Prostate gland (tissue), 2 donors: ENCODE measurements at regions not wholly inside any gene's neighbourhood (a gene's known extent, or its start where the extent isn't known, plus 50 kb on each side); places are given as distances from the start of the nearest gene placed in this dataset.

Source experiments
- POLR2A ChIP-seq: fragments of 450-650 bp; IDR thresholded peaks from one replicate; pipeline ENCODE4 v1.6.1; 2016; ENCODE audit warnings: antibody characterized with exemption, mild to moderate bottlenecking
- TF ChIP-seq, protein P1 (sequence below), 4 experiments: fragments of 200-600 bp in 2 of 4; fragments of 450-650 bp in 2 of 4; sonication (generic) in 2 of 4; IDR thresholded peaks; 1 replicate in 3 of 4; 2 replicates in 1 of 4; pipeline ENCODE4 v1.5.1; 2016 to 2019; ENCODE audit warnings: antibody characterized with exemption in 4 of 4, mild to moderate bottlenecking in 2 of 4, moderate library complexity in 2 of 4

DNA sequence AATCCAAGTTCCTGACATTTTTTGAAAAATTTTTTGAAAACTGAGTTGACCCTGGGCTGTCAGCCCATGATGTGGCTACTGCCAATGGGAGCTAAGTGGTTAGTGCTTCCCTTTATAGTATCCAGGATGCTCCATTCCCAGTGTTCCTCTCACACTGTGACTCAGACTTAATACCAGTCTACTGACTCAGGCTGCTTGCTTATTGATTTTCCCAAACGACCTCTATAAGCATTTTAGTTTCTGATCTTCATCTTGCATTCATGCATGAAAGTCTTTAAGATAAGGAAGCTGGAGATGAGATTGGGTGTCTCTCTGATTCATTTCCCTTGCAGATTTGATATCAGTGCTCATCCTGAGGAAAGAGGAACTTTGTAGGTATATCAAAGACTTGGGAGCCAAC is 560.0 kb downstream of the TBC1D32 start:
- TF ChIP-seq, protein P1, sequence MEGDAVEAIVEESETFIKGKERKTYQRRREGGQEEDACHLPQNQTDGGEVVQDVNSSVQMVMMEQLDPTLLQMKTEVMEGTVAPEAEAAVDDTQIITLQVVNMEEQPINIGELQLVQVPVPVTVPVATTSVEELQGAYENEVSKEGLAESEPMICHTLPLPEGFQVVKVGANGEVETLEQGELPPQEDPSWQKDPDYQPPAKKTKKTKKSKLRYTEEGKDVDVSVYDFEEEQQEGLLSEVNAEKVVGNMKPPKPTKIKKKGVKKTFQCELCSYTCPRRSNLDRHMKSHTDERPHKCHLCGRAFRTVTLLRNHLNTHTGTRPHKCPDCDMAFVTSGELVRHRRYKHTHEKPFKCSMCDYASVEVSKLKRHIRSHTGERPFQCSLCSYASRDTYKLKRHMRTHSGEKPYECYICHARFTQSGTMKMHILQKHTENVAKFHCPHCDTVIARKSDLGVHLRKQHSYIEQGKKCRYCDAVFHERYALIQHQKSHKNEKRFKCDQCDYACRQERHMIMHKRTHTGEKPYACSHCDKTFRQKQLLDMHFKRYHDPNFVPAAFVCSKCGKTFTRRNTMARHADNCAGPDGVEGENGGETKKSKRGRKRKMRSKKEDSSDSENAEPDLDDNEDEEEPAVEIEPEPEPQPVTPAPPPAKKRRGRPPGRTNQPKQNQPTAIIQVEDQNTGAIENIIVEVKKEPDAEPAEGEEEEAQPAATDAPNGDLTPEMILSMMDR (IDR thresholded peaks at IDR 0.05), result no peak
- TF ChIP-seq POLR2A, result no peak
